SK-N-SH (cell line): ENCODE measurements at regions not wholly inside any gene's neighbourhood (a gene's known extent, or its start where the extent isn't known, plus 50 kb on each side); places are given as distances from the start of the nearest gene placed in this dataset.

Source experiments
- CHD2 ChIP-seq: fragments of 150-350 bp; IDR thresholded peaks from 2 replicates; pipeline ENCODE4 v1.6.1; 2018; ENCODE audit warnings: low read length; ENCODE audit not compliant: partially characterized antibody
- EP300 ChIP-seq, 2 experiments: IDR thresholded peaks; 2 replicates each; pipeline versions ENCODE4 v1.4.0 to v1.6.1; 2012; ENCODE audit warnings: borderline replicate concordance in 1 of 2, low read depth in 1 of 2, low read length in 1 of 2
- EZH2phosphoT487 ChIP-seq: fragments of 200-600 bp; sonication (generic); IDR thresholded peaks from 2 replicates; pipeline ENCODE4 v1.6.1; 2017; ENCODE audit warnings: low read depth, mixed run types, mild to moderate bottlenecking, antibody characterized with exemption, moderate library complexity, borderline replicate concordance
- FOXJ3 ChIP-seq: sonication (generic); formaldehyde crosslinking; IDR thresholded peaks from 2 replicates; pipeline ENCODE4 v1.5.1; 2020; ENCODE audit warnings: mild to moderate bottlenecking, missing genetic modification reagents
- FOXM1 ChIP-seq: IDR thresholded peaks from 2 replicates; pipeline ENCODE4 v1.4.0; 2012; ENCODE audit warnings: low read depth, mild to moderate bottlenecking
- REST ChIP-seq: IDR thresholded peaks from 2 replicates; pipeline ENCODE4 v1.6.1; 2012; ENCODE audit warnings: mild to moderate bottlenecking, low read depth, low read length, moderate library complexity
- TCF12 ChIP-seq: IDR thresholded peaks from 2 replicates; pipeline ENCODE4 v1.4.0; 2012
- YY1 ChIP-seq: IDR thresholded peaks from 2 replicates; pipeline ENCODE4 v1.4.0; 2012; ENCODE audit warnings: low read depth, mild to moderate bottlenecking
- TF ChIP-seq, protein P1 (sequence below): fragments of 200-600 bp; sonication (generic); IDR thresholded peaks from 2 replicates; pipeline ENCODE4 v1.6.1; 2017; ENCODE audit warnings: antibody characterized with exemption, mild to moderate bottlenecking, moderate library complexity
- TF ChIP-seq, protein P2 (sequence below): fragments of 150-350 bp; IDR thresholded peaks from 2 replicates; pipeline ENCODE4 v1.6.1; 2016; ENCODE audit warnings: mild to moderate bottlenecking, low read depth, low read length

DNA sequence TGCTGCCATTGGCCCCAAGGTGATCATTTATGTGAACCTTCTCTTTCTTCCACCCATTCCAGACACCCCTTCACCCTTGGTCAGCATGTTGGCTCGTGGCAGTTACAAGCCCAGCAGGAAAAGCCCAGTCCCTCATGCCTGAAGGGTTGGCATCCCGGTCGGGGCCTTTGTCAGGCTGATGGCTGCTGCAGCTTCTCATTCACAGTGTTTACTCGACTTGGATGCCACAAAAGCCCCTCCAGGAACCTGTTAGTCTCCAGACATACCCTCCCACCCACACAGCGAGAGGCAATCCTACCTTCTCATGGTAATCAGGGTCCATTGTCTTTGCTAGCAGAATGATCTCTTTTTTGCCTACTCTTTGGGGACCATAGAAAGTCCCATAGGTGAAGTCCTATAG is 200.8 kb upstream of the PFKP start:
- TF ChIP-seq, protein P1, sequence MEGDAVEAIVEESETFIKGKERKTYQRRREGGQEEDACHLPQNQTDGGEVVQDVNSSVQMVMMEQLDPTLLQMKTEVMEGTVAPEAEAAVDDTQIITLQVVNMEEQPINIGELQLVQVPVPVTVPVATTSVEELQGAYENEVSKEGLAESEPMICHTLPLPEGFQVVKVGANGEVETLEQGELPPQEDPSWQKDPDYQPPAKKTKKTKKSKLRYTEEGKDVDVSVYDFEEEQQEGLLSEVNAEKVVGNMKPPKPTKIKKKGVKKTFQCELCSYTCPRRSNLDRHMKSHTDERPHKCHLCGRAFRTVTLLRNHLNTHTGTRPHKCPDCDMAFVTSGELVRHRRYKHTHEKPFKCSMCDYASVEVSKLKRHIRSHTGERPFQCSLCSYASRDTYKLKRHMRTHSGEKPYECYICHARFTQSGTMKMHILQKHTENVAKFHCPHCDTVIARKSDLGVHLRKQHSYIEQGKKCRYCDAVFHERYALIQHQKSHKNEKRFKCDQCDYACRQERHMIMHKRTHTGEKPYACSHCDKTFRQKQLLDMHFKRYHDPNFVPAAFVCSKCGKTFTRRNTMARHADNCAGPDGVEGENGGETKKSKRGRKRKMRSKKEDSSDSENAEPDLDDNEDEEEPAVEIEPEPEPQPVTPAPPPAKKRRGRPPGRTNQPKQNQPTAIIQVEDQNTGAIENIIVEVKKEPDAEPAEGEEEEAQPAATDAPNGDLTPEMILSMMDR = no peak
- TF ChIP-seq REST = no peak
- TF ChIP-seq YY1 = no peak
- TF ChIP-seq CHD2 = no peak
- no peak for TF ChIP-seq FOXJ3 (CRISPR knock-in tag)
- TF ChIP-seq, protein P2, sequence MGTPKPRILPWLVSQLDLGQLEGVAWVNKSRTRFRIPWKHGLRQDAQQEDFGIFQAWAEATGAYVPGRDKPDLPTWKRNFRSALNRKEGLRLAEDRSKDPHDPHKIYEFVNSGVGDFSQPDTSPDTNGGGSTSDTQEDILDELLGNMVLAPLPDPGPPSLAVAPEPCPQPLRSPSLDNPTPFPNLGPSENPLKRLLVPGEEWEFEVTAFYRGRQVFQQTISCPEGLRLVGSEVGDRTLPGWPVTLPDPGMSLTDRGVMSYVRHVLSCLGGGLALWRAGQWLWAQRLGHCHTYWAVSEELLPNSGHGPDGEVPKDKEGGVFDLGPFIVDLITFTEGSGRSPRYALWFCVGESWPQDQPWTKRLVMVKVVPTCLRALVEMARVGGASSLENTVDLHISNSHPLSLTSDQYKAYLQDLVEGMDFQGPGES = no peak
- TF ChIP-seq EP300 (IDR thresholded peaks at IDR 0.05; ENCODE audit: borderline replicate concordance in 1 of 2, low read depth in 1 of 2, low read length in 1 of 2) = no peak
- no peak for TF ChIP-seq EZH2phosphoT487
- no peak for TF ChIP-seq FOXM1
- no peak for TF ChIP-seq TCF12
